Gastrocnemius medialis (tissue), 4 donors: ENCODE measurements at regions not wholly inside any gene's neighbourhood (a gene's known extent, or its start where the extent isn't known, plus 50 kb on each side); places are given as distances from the start of the nearest gene placed in this dataset.

ENCODE experiments used
- ATAC-seq, 2 donors: fragments of 150-250 bp; one replicate each; pipeline ENCODE4 v1.9.1; 2016
- DNase-seq, 2 donors: peaks; one replicate each; pipeline ENCODE4 v3.0.0-alpha.2; 2019
- H3K27ac ChIP-seq, 4 donors: fragments of 200-600 bp; sonication (generic); 1 replicate in 1 of 4; 2 replicates in 3 of 4; pipeline ENCODE4 v1.5.1; 2016 to 2018; ENCODE audit warnings: mild to moderate bottlenecking in 2 of 4, moderate library complexity in 1 of 4
- H3K27me3 ChIP-seq, 3 donors: fragments of 200-600 bp; sonication (generic) in 2 of 3; 1 replicate in 1 of 3; 2 replicates in 2 of 3; pipeline versions ENCODE4 v1.5.1 to v1.6.0; 2016 to 2019; ENCODE audit warnings: mild to moderate bottlenecking in 1 of 3, moderate library complexity in 1 of 3
- H3K36me3 ChIP-seq, 2 donors: fragments of 200-600 bp; sonication (generic) in 1 of 2; one replicate each; pipeline ENCODE4 v1.5.1; 2017 to 2018
- H3K4me1 ChIP-seq, 2 donors: fragments of 200-600 bp; sonication (generic) in 1 of 2; one replicate each; pipeline ENCODE4 v1.5.1; 2016 to 2017; ENCODE audit warnings: mild to moderate bottlenecking in 2 of 2
- H3K4me3 ChIP-seq, 4 donors: fragments of 200-600 bp; sonication (generic) in 3 of 4; 1 replicate in 1 of 4; 2 replicates in 3 of 4; pipeline ENCODE4 v1.5.1; 2016 to 2019; ENCODE audit warnings: mild to moderate bottlenecking in 2 of 4
- H3K9me3 ChIP-seq, 3 donors: fragments of 200-600 bp; sonication (generic) in 2 of 3; 1 replicate in 1 of 3; 2 replicates in 2 of 3; pipeline ENCODE4 v1.5.1; 2016 to 2019
- POLR2A ChIP-seq, 2 donors: fragments of 450-650 bp; IDR thresholded peaks; one replicate each; pipeline ENCODE4 v1.6.1; 2017; ENCODE audit warnings: antibody characterized with exemption in 2 of 2, mild to moderate bottlenecking in 2 of 2, moderate library complexity in 2 of 2
- in situ Hi-C, 4 donors: fragments of 200-750 bp; cut with MboI; loops; one replicate each; pipeline versions ENCODE4 v1.15.0 to v1.8.0; 2017; ENCODE audit warnings: low sequenced_read_pairs in 4 of 4
- intact Hi-C: fragments of 100-400 bp; cut with DNase I; formaldehyde crosslinking; loops from one replicate; pipeline ENCODE4 v1.15.1; 2023; ENCODE audit warnings: low total_unique reads
- TF ChIP-seq, protein P1 (sequence below), 5 experiments: fragments of 450-650 bp in 3 of 5; fragments of 200-600 bp in 2 of 5; sonication (generic) in 2 of 5; IDR thresholded peaks in 4 of 5; conservative IDR thresholded peaks in 1 of 5; 1 replicate in 4 of 5; 2 replicates in 1 of 5; pipeline ENCODE4 v1.5.1; 2016 to 2019; ENCODE audit warnings: antibody characterized with exemption in 5 of 5, mild to moderate bottlenecking in 3 of 5, moderate library complexity in 3 of 5

- no peaks in the 10 kb centered on the region for H3K4me1 ChIP-seq
- intact Hi-C loops = no loop called here
- DNase-seq = no peak
- H3K4me3 ChIP-seq = no peak overlapping the region
- no peak for TF ChIP-seq POLR2A (IDR thresholded peaks at IDR 0.05)
- TF ChIP-seq, protein P1, sequence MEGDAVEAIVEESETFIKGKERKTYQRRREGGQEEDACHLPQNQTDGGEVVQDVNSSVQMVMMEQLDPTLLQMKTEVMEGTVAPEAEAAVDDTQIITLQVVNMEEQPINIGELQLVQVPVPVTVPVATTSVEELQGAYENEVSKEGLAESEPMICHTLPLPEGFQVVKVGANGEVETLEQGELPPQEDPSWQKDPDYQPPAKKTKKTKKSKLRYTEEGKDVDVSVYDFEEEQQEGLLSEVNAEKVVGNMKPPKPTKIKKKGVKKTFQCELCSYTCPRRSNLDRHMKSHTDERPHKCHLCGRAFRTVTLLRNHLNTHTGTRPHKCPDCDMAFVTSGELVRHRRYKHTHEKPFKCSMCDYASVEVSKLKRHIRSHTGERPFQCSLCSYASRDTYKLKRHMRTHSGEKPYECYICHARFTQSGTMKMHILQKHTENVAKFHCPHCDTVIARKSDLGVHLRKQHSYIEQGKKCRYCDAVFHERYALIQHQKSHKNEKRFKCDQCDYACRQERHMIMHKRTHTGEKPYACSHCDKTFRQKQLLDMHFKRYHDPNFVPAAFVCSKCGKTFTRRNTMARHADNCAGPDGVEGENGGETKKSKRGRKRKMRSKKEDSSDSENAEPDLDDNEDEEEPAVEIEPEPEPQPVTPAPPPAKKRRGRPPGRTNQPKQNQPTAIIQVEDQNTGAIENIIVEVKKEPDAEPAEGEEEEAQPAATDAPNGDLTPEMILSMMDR (IDR thresholded peaks at IDR 0.05 in 4 of 5, conservative IDR thresholded peaks at IDR 0.05 in 1 of 5) = no peak
- H3K27me3 ChIP-seq = no peaks in the 10 kb centered on the region
- no peaks in the 10 kb centered on the region for H3K36me3 ChIP-seq
- in situ Hi-C loops = no loop called here
- no peak for ATAC-seq
- H3K27ac ChIP-seq = no peak overlapping the region
- no peaks in the 10 kb centered on the region for H3K9me3 ChIP-seq
These were observed 234.1 kb upstream of the TSHZ2 start for GRCh38 chr20:52738081-52738480.

GRCh38 chr20:52736507-52736906 lies 235.7 kb upstream of the TSHZ2 start:
- Histone ChIP-seq H3K9me3 (no peaks in the 10 kb centered on the region), H3K4me1 (no peaks in the 10 kb centered on the region), H3K36me3 (no peaks in the 10 kb centered on the region), H3K27ac (no peak overlapping the region), H3K4me3 (no peak overlapping the region), H3K27me3 (no peaks in the 10 kb centered on the region)
- intact Hi-C loops = no loop called here
- no peak for ATAC-seq
- TF ChIP-seq, protein P1 (IDR thresholded peaks at IDR 0.05 in 4 of 5, conservative IDR thresholded peaks at IDR 0.05 in 1 of 5) = no peak
- no peak for TF ChIP-seq POLR2A (IDR thresholded peaks at IDR 0.05)
- DNase-seq = no peak
- in situ Hi-C loops = no loop called here

GRCh38 chr20:52731093-52731492 lies 241.1 kb upstream of the TSHZ2 start:
- in situ Hi-C loops = no loop called here
- no peak overlapping the region for H3K27ac ChIP-seq
- no peaks in the 10 kb centered on the region for H3K9me3 ChIP-seq
- no peaks in the 10 kb centered on the region for H3K4me1 ChIP-seq
- TF ChIP-seq POLR2A (IDR thresholded peaks at IDR 0.05) = no peak
- TF ChIP-seq, protein P1 (IDR thresholded peaks at IDR 0.05 in 4 of 5, conservative IDR thresholded peaks at IDR 0.05 in 1 of 5) = no peak
- no peaks in the 10 kb centered on the region for H3K27me3 ChIP-seq
- intact Hi-C loops = no loop called here
- no peaks in the 10 kb centered on the region for H3K36me3 ChIP-seq
- ATAC-seq (no peak), DNase-seq (no peak)
- H3K4me3 ChIP-seq = no peak overlapping the region

- in situ Hi-C loops = no loop called here
- TF ChIP-seq POLR2A (IDR thresholded peaks at IDR 0.05) = no peak
- TF ChIP-seq, protein P1 (IDR thresholded peaks at IDR 0.05 in 4 of 5, conservative IDR thresholded peaks at IDR 0.05 in 1 of 5) = no peak
- no peaks in the 10 kb centered on the region for H3K27me3 ChIP-seq
- H3K4me3 ChIP-seq = no peak overlapping the region
- no peaks in the 10 kb centered on the region for H3K36me3 ChIP-seq
- no peak for DNase-seq
- H3K9me3 ChIP-seq = no peaks in the 10 kb centered on the region
- ATAC-seq = no peak
- intact Hi-C loops = no loop called here
- H3K27ac ChIP-seq = no peak overlapping the region
- H3K4me1 ChIP-seq = no peaks in the 10 kb centered on the region
These were observed 244.3 kb upstream of the TSHZ2 start for GRCh38 chr20:52727740-52728456.

DNA sequence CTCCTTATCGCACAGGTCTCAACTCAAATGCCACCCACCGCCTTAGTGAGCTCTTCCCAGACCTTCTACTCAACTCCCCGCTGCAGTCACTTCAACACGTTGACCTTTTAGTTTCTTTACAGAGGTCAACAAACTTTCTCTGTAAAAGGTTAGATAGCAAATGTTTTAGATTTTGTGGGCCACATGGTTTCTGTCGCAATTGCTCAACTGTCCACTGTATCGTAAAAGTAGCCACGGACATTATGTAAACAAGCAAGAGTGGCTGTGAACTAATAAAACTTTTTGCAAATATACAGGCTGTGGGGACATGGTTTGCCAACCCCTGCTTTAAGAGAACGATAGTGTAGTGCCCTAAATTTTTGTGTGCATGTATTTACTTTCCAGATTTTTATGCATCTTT lies 247.6 kb upstream of the TSHZ2 start:
- TF ChIP-seq, protein P1 (IDR thresholded peaks at IDR 0.05 in 4 of 5, conservative IDR thresholded peaks at IDR 0.05 in 1 of 5) = no peak
- TF ChIP-seq POLR2A (IDR thresholded peaks at IDR 0.05) = no peak
- Histone ChIP-seq H3K27me3 (no peaks in the 10 kb centered on the region), H3K9me3 (no peaks in the 10 kb centered on the region), H3K27ac (no peak overlapping the region), H3K4me3 (no peak overlapping the region), H3K4me1 (no peaks in the 10 kb centered on the region), H3K36me3 (no peaks in the 10 kb centered on the region)
- intact Hi-C loops (no loop called here), in situ Hi-C loops (no loop called here)
- DNase-seq = no peak
- ATAC-seq = no peak
